Smooth muscle cell (in vitro differentiated cells): ENCODE measurements at regions not wholly inside any gene's neighbourhood (a gene's known extent, or its start where the extent isn't known, plus 50 kb on each side); places are given as distances from the start of the nearest gene placed in this dataset.

Source experiments
- DNase-seq: peaks from one replicate; lab custom pipeline; 2025; ENCODE audit not compliant: unreplicated experiment; lab: John Stamatoyannopoulos, UW
- H2AFZ ChIP-seq: fragments of 200-600 bp; sonication (generic); 2 replicates; pipeline ENCODE4 v1.6.0; 2016; ENCODE audit warnings: antibody characterized with exemption, low read depth, mild to moderate bottlenecking
- H3F3A ChIP-seq: fragments of 200-600 bp; sonication (generic); 2 replicates; pipeline ENCODE4 v1.6.0; 2017; ENCODE audit warnings: antibody characterized with exemption, low read depth
- H3K27ac ChIP-seq: fragments of 200-600 bp; sonication (generic); 2 replicates; pipeline ENCODE4 v1.5.1; 2016; ENCODE audit warnings: low read depth, mild to moderate bottlenecking
- H3K27me3 ChIP-seq: fragments of 200-600 bp; sonication (generic); 2 replicates; pipeline ENCODE4 v1.6.1; 2016; ENCODE audit warnings: low read depth, mild to moderate bottlenecking
- H3K36me3 ChIP-seq: fragments of 200-600 bp; sonication (generic); 2 replicates; pipeline ENCODE4 v1.5.1; 2016; ENCODE audit warnings: low read depth
- H3K4me1 ChIP-seq: fragments of 200-600 bp; sonication (generic); 2 replicates; pipeline ENCODE4 v1.5.1; 2016; ENCODE audit warnings: low read depth
- H3K4me2 ChIP-seq: fragments of 200-600 bp; sonication (generic); 2 replicates; pipeline ENCODE4 v1.6.0; 2016; ENCODE audit warnings: mild to moderate bottlenecking
- H3K4me3 ChIP-seq: fragments of 200-600 bp; sonication (generic); 2 replicates; pipeline ENCODE4 v1.5.1; 2016; ENCODE audit warnings: mild to moderate bottlenecking
- H3K79me2 ChIP-seq: fragments of 200-600 bp; sonication (generic); 2 replicates; pipeline ENCODE4 v1.6.0; 2016; ENCODE audit warnings: low read depth, mild to moderate bottlenecking
- H3K9ac ChIP-seq: fragments of 200-600 bp; sonication (generic); 2 replicates; pipeline ENCODE4 v1.6.0; 2016; ENCODE audit warnings: low read depth
- H3K9me3 ChIP-seq: fragments of 200-600 bp; sonication (generic); replicated peaks from 2 replicates; pipeline ENCODE4 v1.5.1; 2016; ENCODE audit warnings: low read depth
- H4K20me1 ChIP-seq: fragments of 200-600 bp; sonication (generic); 2 replicates; pipeline ENCODE4 v1.6.0; 2016; ENCODE audit warnings: low read depth
- WGBS: methylation state at CpG from one replicate; pipeline ENCODE4 v1.1.7; 2016; ENCODE audit warnings: low lambda C conversion rate; 5-methylcytosine and 5-hydroxymethylcytosine counted together
- TF ChIP-seq, protein P1 (sequence below): fragments of 200-600 bp; sonication (generic); IDR thresholded peaks from 2 replicates; pipeline ENCODE4 v1.5.1; 2017; ENCODE audit warnings: borderline replicate concordance, mild to moderate bottlenecking, antibody characterized with exemption; ENCODE audit not compliant: insufficient read depth, poor library complexity, severe bottlenecking

GRCh38 chr13:79803989-79804388, 323.0 kb downstream of the NDFIP2 start:
- Histone ChIP-seq H3K36me3 (no peaks in the 10 kb centered on the region), H2AFZ (peak overlapping the region; percentile 14), H3K27me3 (no peaks in the 10 kb centered on the region), H3K9ac (no peak overlapping the region), H3F3A (no peaks in the 10 kb centered on the region), H3K4me3 (no peak overlapping the region), H3K27ac (no peak overlapping the region), H3K4me1 (peaks cover 5% of the 10 kb centered on the region), H3K9me3 (no peaks in the 10 kb centered on the region), H3K79me2 (no peaks in the 10 kb centered on the region), H4K20me1 (no peaks in the 10 kb centered on the region), H3K4me2 (no peak overlapping the region)
- TF ChIP-seq, protein P1, sequence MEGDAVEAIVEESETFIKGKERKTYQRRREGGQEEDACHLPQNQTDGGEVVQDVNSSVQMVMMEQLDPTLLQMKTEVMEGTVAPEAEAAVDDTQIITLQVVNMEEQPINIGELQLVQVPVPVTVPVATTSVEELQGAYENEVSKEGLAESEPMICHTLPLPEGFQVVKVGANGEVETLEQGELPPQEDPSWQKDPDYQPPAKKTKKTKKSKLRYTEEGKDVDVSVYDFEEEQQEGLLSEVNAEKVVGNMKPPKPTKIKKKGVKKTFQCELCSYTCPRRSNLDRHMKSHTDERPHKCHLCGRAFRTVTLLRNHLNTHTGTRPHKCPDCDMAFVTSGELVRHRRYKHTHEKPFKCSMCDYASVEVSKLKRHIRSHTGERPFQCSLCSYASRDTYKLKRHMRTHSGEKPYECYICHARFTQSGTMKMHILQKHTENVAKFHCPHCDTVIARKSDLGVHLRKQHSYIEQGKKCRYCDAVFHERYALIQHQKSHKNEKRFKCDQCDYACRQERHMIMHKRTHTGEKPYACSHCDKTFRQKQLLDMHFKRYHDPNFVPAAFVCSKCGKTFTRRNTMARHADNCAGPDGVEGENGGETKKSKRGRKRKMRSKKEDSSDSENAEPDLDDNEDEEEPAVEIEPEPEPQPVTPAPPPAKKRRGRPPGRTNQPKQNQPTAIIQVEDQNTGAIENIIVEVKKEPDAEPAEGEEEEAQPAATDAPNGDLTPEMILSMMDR: no peak
- 82% methylated on average over 4 of the region's 4 CpGs for WGBS
- no peak for DNase-seq

GRCh38 chr13:79803296-79803695, 322.3 kb downstream of the NDFIP2 start:
- Histone ChIP-seq H3F3A (no peaks in the 10 kb centered on the region), H3K27ac (no peak overlapping the region), H3K36me3 (no peaks in the 10 kb centered on the region), H3K4me1 (peaks cover 7% of the 10 kb centered on the region), H3K4me3 (no peak overlapping the region), H3K79me2 (no peaks in the 10 kb centered on the region), H3K9me3 (no peaks in the 10 kb centered on the region), H3K27me3 (no peaks in the 10 kb centered on the region), H4K20me1 (no peaks in the 10 kb centered on the region), H3K4me2 (no peak overlapping the region), H2AFZ (no peak overlapping the region), H3K9ac (no peak overlapping the region)
- TF ChIP-seq, protein P1: no peak
- no peak for DNase-seq
- 83% methylated on average over 2 of the region's 2 CpGs for WGBS

GRCh38 chr13:79802389-79803085, 321.6 kb downstream of the NDFIP2 start:
- H3K4me1 ChIP-seq: peaks cover 7% of the 10 kb centered on the region

More at GRCh38 chr13:79802389-79803085, 321.6 kb downstream of the NDFIP2 start:
- no peak overlapping the region for H3K9ac ChIP-seq
- H3K79me2 ChIP-seq: no peaks in the 10 kb centered on the region
- H3K27ac ChIP-seq: no peak overlapping the region
- DNase-seq: no peak
- H3K4me2 ChIP-seq: no peak overlapping the region
- no peaks in the 10 kb centered on the region for H3K27me3 ChIP-seq
- H4K20me1 ChIP-seq: no peaks in the 10 kb centered on the region
- H3K4me3 ChIP-seq: no peak overlapping the region
- no peaks in the 10 kb centered on the region for H3K36me3 ChIP-seq
- no peak overlapping the region for H2AFZ ChIP-seq
- TF ChIP-seq, protein P1: no peak
- H3K9me3 ChIP-seq: no peaks in the 10 kb centered on the region
- 88% methylated on average over 2 of the region's 2 CpGs for WGBS
- no peaks in the 10 kb centered on the region for H3F3A ChIP-seq
